Middle frontal gyrus (tissue), 1 donor: ENCODE measurements at regions not wholly inside any gene's neighbourhood (a gene's known extent, or its start where the extent isn't known, plus 50 kb on each side); places are given as distances from the start of the nearest gene placed in this dataset.

Experiments
- DNase-seq: peaks from one replicate; pipeline ENCODE4 v3.0.0-alpha.2; 2015; ENCODE audit warnings: low spot score; ENCODE audit errors: extremely low spot score

- DNase-seq, result no peak
Measured at GRCh38 chr15:91716536-91716935, 137.0 kb upstream of the SLCO3A1 start.

- no peak for DNase-seq
Measured at GRCh38 chr15:91717811-91718210, 135.7 kb upstream of the SLCO3A1 start.

- no peak for DNase-seq
Measured at GRCh38 chr15:91723959-91724358, 129.5 kb upstream of the SLCO3A1 start.

- no peak for DNase-seq
Measured at GRCh38 chr15:91733661-91734060, 119.8 kb upstream of the SLCO3A1 start.

GRCh38 chr15:91737151-91737818 lies 116.2 kb upstream of the SLCO3A1 start:
- no peak for DNase-seq

- DNase-seq, result no peak
Measured at GRCh38 chr15:91741986-91742385, 111.5 kb upstream of the SLCO3A1 start.

GRCh38 chr15:91751611-91752010 lies 101.9 kb upstream of the SLCO3A1 start:
- no peak for DNase-seq

- DNase-seq, result no peak
Measured at GRCh38 chr15:91752081-91752785, 101.3 kb upstream of the SLCO3A1 start.

- DNase-seq, result no peak
Measured at GRCh38 chr15:91759560-91759959, 93.9 kb upstream of the SLCO3A1 start.

- DNase-seq, result no peak
Measured at GRCh38 chr15:91765660-91766059, 87.8 kb upstream of the SLCO3A1 start.

- DNase-seq, result no peak
Measured at GRCh38 chr15:91769476-91769875, 84.0 kb upstream of the SLCO3A1 start.

- no peak for DNase-seq
Measured at GRCh38 chr15:91769894-91770293, 83.6 kb upstream of the SLCO3A1 start.

- no peak for DNase-seq
Measured at GRCh38 chr15:91776104-91776503, 77.4 kb upstream of the SLCO3A1 start.

GRCh38 chr15:91779960-91780359 lies 73.5 kb upstream of the SLCO3A1 start:
- no peak for DNase-seq

- no peak for DNase-seq
Measured at GRCh38 chr15:91780387-91780786, 73.1 kb upstream of the SLCO3A1 start.

- DNase-seq, result no peak
Measured at GRCh38 chr15:91782221-91782620, 71.3 kb upstream of the SLCO3A1 start.

GRCh38 chr15:91783008-91783407 lies 70.5 kb upstream of the SLCO3A1 start:
- no peak for DNase-seq

- DNase-seq, result no peak
Measured at GRCh38 chr15:91783451-91783850, 70.1 kb upstream of the SLCO3A1 start.

- DNase-seq, result no peak
Measured at GRCh38 chr15:91784973-91785709, 68.4 kb upstream of the SLCO3A1 start.

GRCh38 chr15:91787198-91787597 lies 66.3 kb upstream of the SLCO3A1 start:
- no peak for DNase-seq

GRCh38 chr15:91789136-91789535 lies 64.4 kb upstream of the SLCO3A1 start:
- no peak for DNase-seq

- DNase-seq, result no peak
Measured at GRCh38 chr15:91790836-91791235, 62.7 kb upstream of the SLCO3A1 start.
